HT1080 (cell line): ENCODE measurements at regions not wholly inside any gene's neighbourhood (a gene's known extent, or its start where the extent isn't known, plus 50 kb on each side); places are given as distances from the start of the nearest gene placed in this dataset.

Source experiments
- DNase-seq: peaks from one replicate; pipeline ENCODE4 v3.0.0-alpha.2; 2015; ENCODE audit warnings: low read depth

DNA sequence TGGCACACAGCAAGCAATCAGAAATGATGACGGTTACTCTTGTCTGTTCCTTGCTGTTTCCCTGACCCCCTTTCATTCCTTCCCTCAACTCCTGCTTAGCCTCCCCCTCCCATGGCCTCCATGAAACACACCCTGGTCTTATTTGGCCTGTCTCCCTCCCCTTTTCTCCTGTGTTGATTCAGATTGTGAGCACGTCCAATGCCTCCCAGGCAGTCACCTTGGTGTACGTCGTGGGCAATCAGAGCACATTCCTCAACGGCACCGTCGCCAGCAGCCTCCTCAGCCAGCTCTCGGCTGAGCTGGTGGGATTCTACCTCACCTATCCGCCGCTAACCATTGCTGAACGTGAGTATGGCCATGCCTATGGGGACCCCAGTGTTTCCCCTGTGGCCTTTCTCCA lies 141.1 kb downstream of the C11orf91 start:
- DNase-seq = no peak

DNA sequence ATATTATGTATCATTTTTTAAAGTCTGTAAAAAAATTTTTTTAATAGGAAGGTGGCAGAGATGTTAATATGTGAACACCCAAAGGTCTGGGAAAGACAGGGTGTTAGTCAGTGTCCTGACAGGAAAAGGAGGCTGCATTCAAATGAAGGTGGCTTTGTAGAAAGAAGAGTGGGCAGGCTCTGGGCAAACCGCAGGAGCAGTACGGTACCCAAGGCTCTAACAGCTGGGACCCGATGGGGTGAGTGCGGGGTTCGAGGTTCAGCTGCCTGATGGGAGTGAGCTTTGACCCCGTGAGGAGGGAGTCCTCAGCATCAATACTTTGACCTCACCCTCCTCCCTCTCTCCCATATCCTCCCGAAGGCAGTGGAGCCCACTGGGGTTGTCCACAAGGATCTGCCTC lies 142.5 kb downstream of the C11orf91 start:
- DNase-seq = no peak

DNA sequence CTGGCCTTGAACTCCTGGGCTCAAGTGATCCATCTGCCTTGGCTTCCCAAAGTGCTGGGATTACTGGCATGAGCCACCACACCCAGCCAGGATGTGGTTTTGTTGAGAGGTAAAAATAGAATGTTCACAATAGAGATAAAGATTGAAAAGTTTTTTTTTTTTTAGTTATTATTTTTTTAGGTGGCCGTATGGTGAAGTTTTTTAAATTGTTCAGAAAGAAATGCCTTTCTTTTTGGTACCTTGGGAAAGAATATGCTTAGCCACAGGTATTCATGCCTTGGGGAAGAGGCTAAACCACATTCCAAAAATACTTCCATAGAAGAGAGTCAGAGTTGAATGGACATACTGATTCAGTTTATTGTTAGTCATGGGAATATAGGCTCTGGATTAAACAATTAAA lies 143.4 kb downstream of the C11orf91 start:
- peak; percentile 92 for DNase-seq

DNA sequence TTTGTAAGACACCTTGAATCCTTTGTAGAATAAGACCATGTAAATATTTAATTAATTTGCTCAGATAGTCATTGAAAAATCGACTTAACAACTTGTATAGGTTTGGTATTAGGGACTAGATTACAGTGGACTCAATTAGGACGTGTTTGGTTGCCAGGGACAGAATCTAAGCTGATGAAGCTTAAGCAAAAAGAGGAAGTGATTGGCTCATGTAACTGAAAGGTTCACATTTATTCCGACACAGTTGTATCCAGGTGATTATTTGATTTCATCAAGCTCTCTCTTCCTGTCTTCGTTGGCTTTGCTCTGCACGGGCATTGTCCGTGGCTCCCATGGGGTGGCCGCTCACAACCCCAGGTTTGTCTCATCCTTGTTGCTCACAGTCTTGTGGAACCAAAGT lies 146.4 kb downstream of the C11orf91 start:
- no peak for DNase-seq

DNA sequence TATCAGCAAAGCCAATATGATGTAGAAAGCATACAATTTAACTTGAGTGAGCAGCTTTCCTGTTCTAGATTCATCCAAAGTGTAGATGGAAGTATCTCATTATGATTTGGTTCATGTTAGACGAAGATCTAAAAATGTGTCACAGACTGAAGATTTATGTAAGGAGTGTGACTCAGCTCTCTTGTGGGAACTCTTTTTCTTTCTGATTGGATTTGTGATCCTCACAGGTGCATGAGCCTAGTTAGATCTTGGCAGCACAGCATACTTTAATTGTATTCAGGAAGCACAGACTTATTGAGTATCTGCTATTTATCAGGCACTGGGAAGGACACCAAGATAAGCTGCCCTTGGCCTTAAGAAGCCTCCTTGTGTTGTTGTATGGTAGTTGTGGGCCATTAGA lies 147.1 kb downstream of the C11orf91 start:
- DNase-seq = peak; percentile 71

DNA sequence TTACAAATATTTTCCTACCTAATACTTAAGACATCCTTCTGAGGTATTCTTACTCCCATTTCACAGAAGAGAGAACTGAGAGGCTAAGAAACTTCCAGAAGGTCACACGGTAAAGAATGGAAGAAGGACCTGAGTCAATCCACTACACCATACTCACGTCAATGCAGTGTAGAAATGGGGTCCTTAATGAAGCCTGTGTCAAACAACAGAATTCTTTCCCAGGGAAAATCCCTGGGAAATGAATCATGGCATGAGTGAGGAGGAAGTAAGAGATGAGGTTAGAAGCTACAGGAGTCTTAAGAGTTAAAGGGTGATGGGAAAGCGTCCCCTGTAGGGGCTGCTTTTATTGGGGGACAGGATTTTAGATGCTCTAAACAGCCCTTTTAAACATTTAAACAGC lies 147.9 kb downstream of the C11orf91 start:
- peak; percentile 88 for DNase-seq

DNA sequence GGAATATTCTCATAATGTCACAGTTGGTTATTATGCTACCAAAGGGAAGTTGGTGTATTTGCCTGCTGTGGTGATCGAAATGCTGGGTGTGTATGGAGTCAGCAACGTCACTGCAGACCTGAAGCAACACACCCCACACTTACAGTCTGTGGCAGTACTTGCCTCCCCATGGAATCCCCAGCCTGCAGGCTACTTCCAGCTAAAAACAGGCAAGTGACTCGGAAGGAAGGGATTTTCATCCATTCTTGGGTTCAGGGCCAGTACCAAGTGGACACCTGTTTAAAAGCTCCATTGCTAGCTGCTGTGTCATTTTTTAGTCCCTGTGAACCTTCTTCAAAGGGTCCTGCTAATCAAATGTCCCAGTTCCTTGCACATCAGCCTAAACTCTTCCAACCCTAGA lies 149.6 kb downstream of the C11orf91 start:
- no peak for DNase-seq

DNA sequence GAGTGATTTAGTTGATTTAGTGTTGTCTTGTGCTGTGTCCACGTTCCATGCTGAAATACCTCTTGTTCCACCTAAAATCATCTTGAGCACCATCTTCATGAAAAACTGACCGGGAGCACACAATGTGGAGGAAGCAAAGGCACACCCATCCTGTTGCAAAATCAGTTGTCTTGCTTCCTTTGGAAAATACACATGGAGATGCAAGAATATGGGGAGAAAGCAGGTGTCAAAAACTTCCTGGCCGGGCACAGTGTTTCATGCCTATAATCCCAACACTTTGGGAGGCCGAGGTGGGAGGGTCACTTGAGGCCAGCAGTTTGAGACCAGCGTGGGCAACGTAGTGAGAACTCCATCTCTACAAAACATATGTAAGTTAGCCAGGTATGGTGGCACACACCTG lies 151.1 kb downstream of the C11orf91 start:
- no peak for DNase-seq

DNA sequence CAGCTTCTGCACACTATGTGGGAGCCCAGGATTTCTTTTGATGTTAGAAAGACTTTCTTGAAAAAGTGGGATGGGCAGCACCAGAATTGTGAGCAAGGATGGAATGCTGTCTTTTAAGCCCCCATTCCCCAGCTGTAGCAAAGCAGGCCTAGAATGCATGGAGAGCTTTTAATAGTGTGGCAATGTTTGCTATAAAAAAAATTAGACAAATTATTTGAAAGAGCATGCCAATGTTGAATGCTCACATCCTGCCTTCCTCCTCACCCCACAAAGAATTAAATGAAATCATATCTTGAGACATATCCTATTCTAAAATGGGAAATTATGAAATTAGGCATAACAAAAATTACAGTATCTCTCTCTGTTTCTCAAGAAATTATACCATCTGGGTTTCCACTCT lies 154.7 kb downstream of the C11orf91 start:
- DNase-seq = no peak

DNA sequence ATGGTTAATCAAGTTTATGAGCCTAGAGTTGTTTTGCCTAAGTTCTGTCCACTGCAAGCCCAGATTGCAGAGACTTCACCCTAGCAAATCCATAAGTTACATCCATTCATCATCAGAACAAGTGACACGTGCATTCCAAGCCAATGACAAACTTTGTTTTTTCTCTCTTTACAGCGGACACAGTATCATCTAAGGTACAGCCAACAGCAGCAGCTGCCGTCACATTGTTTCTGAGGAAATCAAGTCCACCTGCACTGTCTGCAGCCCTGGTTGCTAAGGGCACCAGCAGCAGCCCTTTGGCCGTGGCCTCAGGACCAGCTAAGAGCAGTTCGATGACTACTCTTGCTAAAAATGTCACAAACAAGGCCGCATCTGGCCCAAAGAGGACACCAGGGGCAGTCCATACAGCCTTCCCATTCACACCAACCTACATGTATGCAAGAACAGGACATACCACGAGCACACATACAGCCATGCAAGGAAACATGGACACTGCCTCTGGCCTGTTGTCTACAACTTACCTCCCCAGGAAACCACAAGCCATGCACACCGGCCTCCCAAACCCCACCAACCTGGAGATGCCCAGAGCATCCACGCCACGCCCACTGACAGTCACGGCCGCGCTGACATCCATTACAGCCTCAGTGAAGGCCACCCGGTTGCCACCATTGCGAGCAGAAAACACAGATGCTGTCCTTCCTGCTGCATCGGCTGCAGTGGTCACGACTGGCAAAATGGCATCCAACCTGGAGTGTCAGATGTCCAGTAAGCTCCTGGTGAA lies 155.8 kb downstream of the C11orf91 start:
- no peak for DNase-seq

DNA sequence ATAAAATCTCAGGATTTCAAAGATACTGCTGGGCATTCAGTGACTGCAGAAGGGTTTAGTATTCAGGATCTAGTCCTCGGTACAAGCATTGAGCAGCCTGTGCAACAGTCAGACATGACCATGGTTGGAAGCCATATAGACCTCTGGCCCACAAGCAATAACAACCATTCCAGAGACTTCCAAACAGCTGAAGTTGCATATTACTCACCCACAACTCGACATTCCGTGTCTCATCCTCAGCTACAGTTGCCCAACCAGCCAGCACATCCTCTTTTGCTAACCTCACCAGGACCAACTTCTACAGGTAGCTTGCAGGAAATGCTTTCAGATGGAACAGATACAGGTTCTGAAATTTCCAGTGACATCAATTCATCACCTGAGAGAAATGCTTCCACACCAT lies 156.8 kb downstream of the C11orf91 start:
- DNase-seq = no peak

DNA sequence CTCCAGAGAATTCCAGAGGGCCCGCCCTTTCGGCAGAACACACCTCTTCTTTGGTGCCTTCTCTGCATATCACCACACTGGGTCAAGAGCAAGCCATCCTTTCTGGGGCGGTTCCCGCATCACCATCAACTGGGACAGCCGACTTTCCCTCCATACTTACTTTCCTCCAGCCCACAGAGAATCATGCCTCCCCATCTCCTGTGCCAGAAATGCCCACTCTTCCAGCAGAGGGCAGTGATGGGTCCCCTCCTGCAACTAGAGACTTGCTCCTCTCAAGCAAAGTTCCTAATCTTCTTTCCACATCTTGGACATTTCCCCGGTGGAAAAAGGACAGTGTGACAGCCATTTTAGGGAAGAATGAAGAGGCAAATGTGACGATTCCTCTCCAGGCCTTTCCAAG lies 157.7 kb downstream of the C11orf91 start:
- DNase-seq = peak; percentile 59

DNA sequence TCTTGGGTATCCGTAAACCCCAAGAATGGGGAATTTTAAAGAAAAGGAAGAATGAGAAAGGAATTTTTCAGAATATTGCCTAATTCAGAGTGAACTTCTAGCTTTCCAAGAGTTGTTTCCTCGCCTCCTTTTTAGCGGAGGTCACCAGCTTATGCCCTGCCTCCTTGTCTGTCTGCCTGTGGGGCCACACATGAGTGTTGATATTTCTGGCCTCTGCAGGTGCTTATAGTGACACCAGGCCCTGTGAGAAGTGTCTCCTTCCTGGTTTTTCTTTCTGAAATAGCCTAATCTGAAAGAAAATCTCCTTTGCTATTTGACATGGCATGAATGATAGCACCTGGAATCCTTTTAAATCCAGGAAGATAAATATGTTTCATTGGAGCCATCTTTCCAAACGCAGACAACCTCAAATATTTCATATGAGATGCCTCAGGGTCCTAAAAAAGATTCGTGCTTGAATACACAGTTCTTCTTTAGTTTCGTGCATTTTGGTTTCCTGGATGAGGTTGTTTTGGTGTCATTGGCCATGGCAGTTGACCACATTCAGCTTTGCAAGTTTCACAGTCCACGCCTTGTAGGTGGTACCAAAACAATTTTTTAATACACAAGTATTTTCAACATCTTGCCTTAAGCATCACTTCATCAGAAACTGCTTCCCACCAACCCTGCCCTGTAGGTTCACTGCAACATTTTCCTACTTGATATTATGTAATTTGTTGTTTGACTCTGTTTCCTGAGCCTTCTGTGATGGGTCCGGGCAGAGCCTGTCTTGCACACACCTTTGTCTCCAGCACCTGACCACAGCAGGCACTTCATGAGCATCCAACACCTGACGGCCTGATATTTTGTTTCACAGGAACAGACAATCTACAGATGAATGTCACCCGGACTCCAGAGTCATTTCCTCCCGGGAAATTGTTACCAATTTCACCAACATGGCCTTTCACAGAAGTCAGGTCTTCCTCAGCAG lies 159.4 kb downstream of the C11orf91 start:
- DNase-seq = no peak

DNA sequence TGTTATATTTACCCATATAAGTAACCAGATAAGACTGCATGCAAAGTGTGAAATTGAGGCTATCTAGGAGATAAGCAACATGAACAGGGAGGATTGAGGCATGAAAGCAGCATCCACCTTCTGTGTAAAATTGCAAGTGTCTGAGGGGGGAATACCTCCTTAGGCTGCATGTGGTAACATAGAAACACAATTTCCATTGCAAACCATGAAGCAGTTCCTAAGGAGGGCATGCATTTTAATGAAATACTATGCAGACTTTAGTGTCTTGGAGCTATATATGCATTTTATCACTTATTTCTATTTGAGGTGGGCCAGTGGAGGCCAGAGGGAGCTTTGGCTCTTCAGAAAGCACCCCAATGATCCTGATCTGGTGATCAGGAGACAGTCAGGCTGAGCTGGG lies 160.2 kb downstream of the C11orf91 start:
- DNase-seq = no peak

DNA sequence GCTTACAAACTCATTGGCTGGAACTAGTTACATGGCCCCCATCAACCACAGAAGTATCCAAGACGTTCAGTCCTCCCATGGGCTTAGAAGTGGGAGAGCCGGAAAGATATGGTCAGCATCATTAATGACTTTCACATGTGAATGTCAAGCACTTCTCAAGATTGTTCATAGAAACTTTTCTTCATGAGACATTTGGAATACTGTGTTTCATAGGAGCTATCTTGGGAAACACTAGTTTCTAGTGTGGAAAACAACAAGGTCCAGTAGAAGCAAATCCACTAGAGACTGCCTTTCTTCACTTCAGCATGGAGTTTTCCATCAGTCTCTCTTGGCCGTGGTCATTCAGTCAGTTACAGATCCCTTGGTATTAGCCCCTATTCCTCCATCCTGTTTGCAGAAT lies 160.9 kb downstream of the C11orf91 start:
- no peak for DNase-seq

DNA sequence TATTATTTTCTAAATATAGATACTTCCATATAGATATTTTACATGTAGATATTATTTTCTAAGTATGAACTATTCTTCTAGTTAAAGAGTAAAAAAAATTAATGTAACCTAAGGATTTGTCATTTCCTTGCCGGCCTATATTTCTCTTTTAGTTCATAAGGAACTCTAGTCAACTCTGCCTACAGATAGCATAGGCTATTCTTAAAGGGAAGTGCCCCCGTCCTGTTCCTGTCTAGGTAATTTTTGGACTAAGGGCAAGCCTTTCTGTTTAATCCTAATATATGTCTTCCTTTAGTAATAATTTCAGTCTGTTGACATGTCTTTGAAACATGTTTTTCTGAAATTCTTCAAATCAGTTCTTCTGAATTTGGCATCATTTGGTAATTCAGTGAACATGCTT lies 161.9 kb downstream of the C11orf91 start:
- DNase-seq = no peak

DNA sequence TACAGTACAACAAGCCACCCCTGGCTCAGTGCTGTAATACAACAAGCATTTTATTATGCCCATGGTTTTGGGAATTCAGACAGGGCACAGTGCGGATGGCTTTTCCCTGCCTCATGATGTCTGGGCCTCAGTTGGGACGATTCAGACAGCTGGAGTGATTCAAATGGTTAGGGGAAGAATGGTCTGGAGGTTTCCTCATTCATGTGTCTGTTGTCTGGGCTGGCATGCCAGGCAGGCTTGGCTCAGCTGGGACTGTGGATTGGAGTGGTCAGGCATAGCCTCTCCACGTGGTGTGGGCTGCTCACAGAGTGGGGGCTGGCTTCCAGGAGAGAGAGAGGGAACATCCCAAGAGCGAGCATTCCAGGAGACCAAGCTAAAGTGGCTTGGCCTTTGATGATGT lies 164.4 kb downstream of the C11orf91 start:
- no peak for DNase-seq

DNA sequence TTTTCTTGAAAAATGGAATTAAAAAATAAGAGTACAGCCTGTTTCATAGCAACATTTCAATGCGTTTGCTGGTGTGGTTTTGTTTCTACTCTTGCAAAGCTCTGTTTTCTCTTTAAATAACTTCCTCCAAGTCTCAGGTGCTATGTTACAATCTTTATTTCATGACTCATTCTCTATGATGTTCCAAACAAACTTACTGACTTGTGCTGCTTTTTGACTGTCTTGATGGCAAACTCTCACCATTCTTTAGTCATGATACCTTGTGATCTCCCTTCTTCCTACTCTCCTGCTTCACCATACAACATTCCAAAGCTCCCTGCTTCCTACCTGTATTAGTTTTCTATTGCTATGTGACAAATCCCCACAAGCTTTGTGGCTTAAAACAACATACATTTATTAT lies 166.1 kb downstream of the C11orf91 start:
- peak; percentile 76 for DNase-seq

DNA sequence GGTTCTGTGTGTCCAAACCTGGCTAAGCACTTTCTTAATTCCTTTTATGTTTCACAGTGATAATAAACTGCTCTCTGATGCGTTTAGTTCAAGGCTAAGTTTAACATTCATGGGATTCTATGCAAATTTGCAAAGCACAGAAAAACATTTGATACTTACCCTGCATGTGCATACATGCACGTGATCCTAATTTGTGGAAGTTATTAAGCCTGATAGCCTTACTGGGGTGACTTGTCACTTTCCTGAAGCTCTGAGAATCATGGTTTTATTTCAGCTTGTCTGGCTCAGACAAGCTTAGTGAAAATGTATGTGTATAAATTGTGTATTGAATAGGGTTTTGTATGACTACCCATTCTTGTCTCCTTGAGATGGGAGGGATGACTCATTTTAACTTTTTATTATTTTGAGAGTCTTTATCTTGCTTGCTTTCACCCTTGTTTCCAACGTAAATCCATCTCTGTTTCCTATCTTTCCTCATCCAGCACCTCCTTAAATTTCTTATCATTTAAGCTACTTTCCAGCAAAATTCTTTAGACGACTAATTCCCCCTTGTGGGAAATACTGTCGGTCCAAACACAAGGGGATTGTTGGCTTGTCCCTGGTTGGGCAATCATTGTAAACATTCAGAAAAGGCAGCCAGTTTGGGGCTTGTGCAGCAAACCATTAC lies 167.1 kb downstream of the C11orf91 start:
- peak; percentile 46 for DNase-seq

DNA sequence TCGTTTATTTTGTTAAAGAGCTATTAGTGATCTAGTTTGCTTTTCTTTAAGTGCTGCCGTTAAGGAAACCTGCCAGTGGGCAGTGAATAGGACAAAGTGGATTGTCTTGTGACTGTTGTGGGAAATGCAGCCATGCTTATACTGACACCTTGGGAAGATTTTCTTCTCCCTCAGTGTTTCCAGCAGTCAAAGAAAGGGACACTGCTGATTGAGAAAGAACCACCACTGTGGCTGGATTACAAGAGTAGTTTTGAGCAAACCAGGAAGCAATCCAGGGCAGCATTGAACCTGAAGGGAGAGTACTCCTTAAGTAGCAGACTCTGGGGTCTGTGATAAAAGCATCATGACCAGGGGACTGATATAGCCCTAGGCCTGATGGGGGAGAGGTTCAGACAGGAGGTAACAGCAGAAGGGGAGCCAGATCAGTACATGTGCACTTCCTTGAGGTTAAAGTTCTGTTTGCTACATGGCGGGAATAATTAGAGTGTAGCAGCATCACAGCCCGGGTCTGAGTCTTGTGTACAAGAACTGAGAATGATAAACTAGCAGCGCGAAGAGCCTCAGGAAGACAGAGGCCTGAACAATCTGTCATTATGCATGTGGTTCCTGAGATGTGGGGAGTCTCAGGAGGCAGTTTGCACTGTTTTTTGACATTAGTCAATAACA lies 167.8 kb downstream of the C11orf91 start:
- no peak for DNase-seq

DNA sequence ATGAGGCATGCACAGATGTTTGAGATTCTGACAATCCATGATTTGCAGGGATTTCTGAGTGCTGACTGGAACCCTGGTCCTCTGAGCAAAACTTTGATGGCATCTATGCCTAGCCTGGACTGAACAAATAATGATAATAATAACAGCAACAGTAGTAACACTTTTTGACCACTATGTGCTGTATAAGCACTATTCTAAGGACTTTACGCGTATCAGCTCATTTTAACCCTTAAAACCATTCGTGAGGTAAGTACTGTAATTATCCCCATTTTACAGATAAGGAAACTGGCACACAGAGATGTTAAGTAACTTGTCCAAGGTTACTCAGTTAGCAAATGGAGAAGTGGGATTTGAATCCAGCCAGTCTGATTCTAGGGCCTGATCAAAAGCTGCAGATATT lies 168.4 kb downstream of the C11orf91 start:
- DNase-seq = no peak
